Kidney (tissue), 13 donors: ENCODE measurements at regions not wholly inside any gene's neighbourhood (a gene's known extent, or its start where the extent isn't known, plus 50 kb on each side); places are given as distances from the start of the nearest gene placed in this dataset.

Experiments used
- DNase-seq, 5 donors: peaks; one replicate each; pipeline ENCODE4 v3.0.0-alpha.2; 2013 to 2020
- FAIRE-seq: peaks from 2 replicates; lab custom pipeline; 2012; peaks lifted over from hg19 to GRCh38; lab: Jason Lieb, UNC
- H3K27ac ChIP-seq, 2 donors: one replicate each; pipeline ENCODE4 v1.7.0; 2013; ENCODE audit warnings: low read depth in 2 of 2, low read length in 2 of 2, inconsistent platforms in 1 of 2
- H3K27me3 ChIP-seq: one replicate; pipeline ENCODE4 v1.7.1; 2013; ENCODE audit warnings: low read length, inconsistent platforms; ENCODE audit not compliant: control insufficient read depth, insufficient read depth
- H3K36me3 ChIP-seq, 3 donors: one replicate each; pipeline versions ENCODE4 v1.7.0 to v1.7.1; 2013; ENCODE audit warnings: low read length in 3 of 3, control low read depth in 1 of 3, inconsistent platforms in 1 of 3; ENCODE audit not compliant: insufficient read depth in 3 of 3, control insufficient read depth in 2 of 3
- H3K4me1 ChIP-seq, 3 donors: one replicate each; pipeline versions ENCODE4 v1.7.0 to v1.7.1; 2013; ENCODE audit warnings: low read length in 3 of 3, inconsistent platforms in 1 of 3, low read depth in 1 of 3; ENCODE audit not compliant: control insufficient read depth in 2 of 3, insufficient read depth in 2 of 3
- H3K4me3 ChIP-seq, 3 donors: one replicate each; pipeline versions ENCODE4 v1.7.0 to v1.8.1; 2013; ENCODE audit warnings: low read length in 3 of 3, control low read depth in 1 of 3, inconsistent platforms in 1 of 3
- H3K9ac ChIP-seq, 3 donors: one replicate each; pipeline versions ENCODE4 v1.7.0 to v1.7.1; 2013; ENCODE audit warnings: low read length in 3 of 3, control low read depth in 1 of 3, inconsistent platforms in 1 of 3
- H3K9me3 ChIP-seq, 3 donors: one replicate each; pipeline versions ENCODE4 v1.7.0 to v1.7.1; 2013; ENCODE audit warnings: low read length in 3 of 3, control low read depth in 1 of 3, inconsistent platforms in 1 of 3; ENCODE audit not compliant: control insufficient read depth in 2 of 3, insufficient read depth in 1 of 3
- CTCF ChIP-seq: IDR thresholded peaks from 3 replicates; pipeline ENCODE4 v1.5.1; 2012; ENCODE audit warnings: mild to moderate bottlenecking, moderate library complexity, borderline replicate concordance; ENCODE audit not compliant: insufficient read depth; ENCODE audit errors: extremely low read depth
- intact Hi-C: fragments of 100-400 bp; cut with DNase I; formaldehyde crosslinking; loops from one replicate; pipeline ENCODE4 v1.11.1; 2022
- donor health status: control.
- donor health status: control.
- donor health status: control.
- donor health status: control.
- donor health status: control.
- donor health status: DM: yes; HTN: yes; CAD: no.
- donor health status: Normal renal cell carcinoma (clear cell type).

DNA sequence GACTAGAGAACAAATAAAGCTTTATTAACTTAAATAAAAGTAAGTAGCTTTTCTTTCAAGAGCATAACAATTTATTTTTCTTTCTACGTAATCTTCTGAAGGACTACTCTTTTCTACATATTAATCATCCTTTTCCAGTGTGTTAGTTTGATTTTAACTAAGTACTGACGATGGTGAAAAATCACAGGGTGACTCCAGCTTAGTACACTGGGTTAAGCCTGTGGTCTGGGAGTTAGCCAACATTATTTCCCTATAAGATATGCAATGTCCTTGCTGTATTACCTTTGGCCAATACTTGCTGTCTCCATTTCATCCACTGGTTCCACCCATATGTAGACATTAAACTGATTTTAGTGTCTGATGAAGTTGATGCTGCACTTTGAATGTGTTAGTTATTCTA, 508.6 kb upstream of the SUCLG2 start:
- no peaks in the 10 kb centered on the region for H3K36me3 ChIP-seq
- no peak for TF ChIP-seq CTCF
- no peak overlapping the region for H3K4me3 ChIP-seq
- no peaks in the 10 kb centered on the region for H3K9me3 ChIP-seq
- no peaks in the 10 kb centered on the region for H3K4me1 ChIP-seq
- H3K27ac ChIP-seq, result no peak overlapping the region
- H3K27me3 ChIP-seq, result no peaks in the 10 kb centered on the region
- FAIRE-seq (no peak), DNase-seq (no peak)
- H3K9ac ChIP-seq, result no peak overlapping the region
- intact Hi-C loops, result no loop called here

DNA sequence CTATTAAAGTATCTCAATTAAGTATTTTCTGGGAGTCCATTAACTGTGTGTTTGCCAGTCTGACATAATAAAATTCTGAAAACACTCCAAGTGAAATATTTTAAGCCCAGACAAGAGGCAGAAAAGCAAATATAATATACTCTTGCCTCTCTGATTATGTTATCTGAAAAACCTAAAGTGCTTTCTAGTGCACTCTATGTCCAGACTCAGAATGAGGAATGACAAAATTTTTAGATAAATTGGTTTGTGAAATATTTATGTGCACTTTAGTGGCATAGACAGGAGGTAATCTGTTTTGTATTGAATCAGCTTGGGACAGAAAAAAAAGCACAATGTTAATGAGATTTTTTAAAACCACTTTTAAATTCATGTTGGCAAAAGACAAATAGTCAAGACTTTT, 508.2 kb upstream of the SUCLG2 start:
- no peak for TF ChIP-seq CTCF
- H3K9ac ChIP-seq, result no peak overlapping the region
- no peak overlapping the region for H3K27ac ChIP-seq
- no peak for FAIRE-seq
- H3K4me3 ChIP-seq, result no peak overlapping the region
- DNase-seq, result no peak
- no peaks in the 10 kb centered on the region for H3K4me1 ChIP-seq
- intact Hi-C loops, result no loop called here
- no peaks in the 10 kb centered on the region for H3K36me3 ChIP-seq
- H3K27me3 ChIP-seq, result no peaks in the 10 kb centered on the region
- no peaks in the 10 kb centered on the region for H3K9me3 ChIP-seq

DNA sequence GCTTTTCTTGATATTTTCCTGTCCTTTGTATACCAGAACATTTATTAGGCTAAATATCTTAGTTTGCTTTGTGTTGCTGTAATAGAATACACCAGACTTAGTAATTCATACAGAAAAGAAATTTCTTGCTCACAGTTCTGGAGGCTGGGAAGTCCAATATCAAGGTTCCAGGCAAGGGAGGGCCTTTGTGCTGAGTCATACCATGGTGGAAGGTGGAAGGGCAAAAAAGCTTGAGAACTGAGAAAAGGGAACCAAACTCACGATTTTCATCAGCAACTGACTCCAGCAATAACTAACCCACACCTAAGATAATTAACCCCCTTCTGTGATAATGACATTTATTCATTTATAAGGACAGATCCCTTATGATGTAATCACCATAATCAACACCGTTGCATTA, 496.9 kb upstream of the SUCLG2 start:
- H3K9ac ChIP-seq, result no peak overlapping the region
- no peaks in the 10 kb centered on the region for H3K36me3 ChIP-seq
- H3K4me3 ChIP-seq, result no peak overlapping the region
- intact Hi-C loops, result no loop called here
- DNase-seq, result no peak
- FAIRE-seq, result no peak
- no peaks in the 10 kb centered on the region for H3K9me3 ChIP-seq
- no peak for TF ChIP-seq CTCF
- H3K27me3 ChIP-seq, result no peaks in the 10 kb centered on the region
- no peak overlapping the region for H3K27ac ChIP-seq
- no peaks in the 10 kb centered on the region for H3K4me1 ChIP-seq

DNA sequence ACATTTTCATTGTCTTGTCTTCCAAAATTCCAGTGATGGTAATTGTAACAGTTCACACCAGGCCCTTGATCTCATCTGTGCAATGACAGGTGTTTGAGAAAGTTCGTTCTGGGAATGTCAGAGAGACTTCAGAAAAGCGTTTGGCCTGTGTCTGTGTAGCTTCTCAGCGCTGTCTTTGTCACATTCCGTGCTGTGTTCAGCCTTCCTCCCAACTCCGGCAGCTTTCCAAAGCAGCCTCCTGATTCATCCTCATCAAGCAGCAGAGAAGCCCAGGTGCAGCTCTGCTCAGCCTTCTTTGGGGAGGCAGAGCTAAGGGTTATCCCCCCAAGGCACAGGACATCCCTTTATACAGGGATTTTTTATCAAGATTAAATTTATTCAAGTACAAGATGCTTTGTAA, 494.0 kb upstream of the SUCLG2 start:
- Histone ChIP-seq H3K4me1 (no peaks in the 10 kb centered on the region), H3K4me3 (no peak overlapping the region), H3K9me3 (no peaks in the 10 kb centered on the region), H3K27ac (no peak overlapping the region), H3K9ac (no peak overlapping the region), H3K36me3 (no peaks in the 10 kb centered on the region), H3K27me3 (no peaks in the 10 kb centered on the region)
- FAIRE-seq (no peak), DNase-seq (no peak)
- intact Hi-C loops, result no loop called here
- TF ChIP-seq CTCF, result no peak
